COR-L47 (cell line): ENCODE measurements at regions not wholly inside any gene's neighbourhood (a gene's known extent, or its start where the extent isn't known, plus 50 kb on each side); places are given as distances from the start of the nearest gene placed in this dataset.
A peak's percentile ranks its signal among the peaks of the same experiment; 100 is the strongest.

ENCODE experiments used
- DNase-seq: peaks from one replicate; lab custom pipeline; 2025; lab: John Stamatoyannopoulos, UW

DNA sequence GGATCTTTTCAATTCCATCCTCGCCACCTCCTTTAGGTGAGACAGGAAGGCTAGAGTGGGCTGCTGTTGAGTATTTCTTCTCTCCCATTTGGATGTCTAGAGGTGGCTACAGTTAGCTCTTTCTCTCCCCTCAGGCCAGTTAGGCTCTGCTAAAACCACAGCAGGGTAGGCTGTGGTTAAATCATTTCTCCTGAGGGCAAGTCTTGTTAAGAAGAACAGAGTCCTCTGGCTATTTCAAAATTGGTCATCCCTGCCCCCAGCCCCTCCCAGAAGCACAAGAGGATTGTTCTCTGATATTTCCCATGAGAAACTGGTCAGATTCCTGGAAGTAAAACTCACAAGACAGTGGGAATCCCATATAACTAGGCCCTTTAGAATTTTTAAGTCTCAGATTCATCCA, 1359.5 kb downstream of the TECRL start:
- no peak for DNase-seq

DNA sequence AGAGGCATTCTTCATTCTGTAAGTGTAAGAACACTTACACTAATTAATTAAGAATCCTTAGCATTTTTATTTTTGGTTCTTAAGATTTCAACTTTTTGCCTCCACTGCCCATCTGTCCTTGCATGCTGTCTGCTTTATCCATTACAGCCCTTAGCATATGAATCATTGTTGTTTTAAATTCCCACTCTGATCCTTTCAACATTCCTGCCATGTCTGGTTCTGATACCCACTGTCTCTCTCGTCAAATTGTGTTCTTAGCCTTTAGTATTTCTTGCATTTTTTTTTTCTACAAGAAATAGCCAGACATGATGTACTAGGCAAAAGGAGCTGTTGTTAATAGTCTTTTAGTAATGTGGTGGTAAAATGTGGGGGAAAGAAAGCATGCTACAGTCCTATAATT, 1360.0 kb downstream of the TECRL start:
- DNase-seq, result no peak

DNA sequence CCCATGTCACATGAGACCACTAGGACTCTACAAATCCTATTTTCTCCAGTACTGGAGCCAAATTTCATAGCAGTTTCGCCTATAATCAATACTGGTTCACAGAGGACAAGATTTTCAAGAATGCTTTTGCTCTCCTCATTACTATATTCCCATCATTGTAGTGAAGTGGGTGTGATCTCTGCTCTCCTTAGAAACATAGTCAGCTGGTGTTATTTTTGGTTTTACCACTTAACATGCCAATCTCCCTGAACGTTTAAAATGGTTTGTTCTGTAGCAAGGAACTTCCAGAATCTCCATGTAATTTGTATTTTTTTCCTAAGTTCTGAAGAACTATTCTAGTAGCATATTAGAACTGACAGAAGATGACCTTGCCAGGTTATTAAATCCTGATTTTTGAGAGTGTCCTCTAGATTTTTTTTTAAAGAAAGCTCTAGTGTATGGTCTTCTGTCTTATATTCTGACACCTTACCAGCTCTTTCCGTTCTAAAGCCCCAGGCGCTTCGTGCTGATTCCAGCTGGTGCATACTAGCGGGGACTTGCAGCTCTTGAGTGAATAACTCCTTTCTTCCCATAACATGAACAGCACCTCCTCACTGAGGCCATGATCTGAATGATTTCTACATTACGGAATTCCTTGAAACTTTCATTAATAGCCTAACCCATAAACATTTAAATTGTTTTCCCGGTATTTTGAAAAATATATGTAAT, 1372.9 kb downstream of the TECRL start:
- no peak for DNase-seq

DNA sequence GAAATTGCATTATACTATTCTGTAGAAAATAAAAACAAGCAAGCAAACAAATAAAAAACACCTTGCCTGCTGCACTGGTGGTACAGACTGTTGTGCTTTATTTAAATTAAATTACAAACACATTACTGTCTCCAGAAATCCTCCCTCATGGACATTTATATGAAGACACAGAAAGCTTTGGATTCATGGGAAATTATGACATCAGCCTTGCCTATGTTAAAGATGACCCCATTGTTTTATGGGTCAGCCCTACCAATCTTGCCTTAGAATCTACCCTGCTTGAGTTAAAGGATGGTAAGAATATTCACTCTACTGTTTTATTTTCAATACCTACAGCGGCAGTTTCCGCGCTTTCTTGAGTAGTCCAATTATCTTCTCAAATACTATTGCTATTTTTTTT, 1379.9 kb downstream of the TECRL start:
- DNase-seq, result no peak

DNA sequence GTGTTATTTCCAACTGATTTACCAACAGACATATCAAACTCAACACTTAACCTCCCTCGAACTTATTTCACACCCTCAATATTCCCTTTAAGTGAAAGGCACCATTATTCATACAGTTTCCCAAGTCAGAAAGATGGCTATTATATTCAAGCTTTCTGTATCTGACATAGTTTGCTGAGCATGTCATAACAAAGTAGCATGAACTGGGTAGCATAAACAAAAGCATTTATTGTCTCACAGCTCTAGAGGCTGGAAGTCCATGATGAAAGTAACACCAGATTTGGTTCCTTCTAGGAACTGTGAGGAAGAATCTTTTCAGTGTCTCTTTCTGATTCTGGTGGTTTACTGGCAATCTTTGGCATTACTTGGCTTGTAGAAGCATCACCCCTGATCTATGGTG, 1388.6 kb downstream of the TECRL start:
- DNase-seq, result no peak

DNA sequence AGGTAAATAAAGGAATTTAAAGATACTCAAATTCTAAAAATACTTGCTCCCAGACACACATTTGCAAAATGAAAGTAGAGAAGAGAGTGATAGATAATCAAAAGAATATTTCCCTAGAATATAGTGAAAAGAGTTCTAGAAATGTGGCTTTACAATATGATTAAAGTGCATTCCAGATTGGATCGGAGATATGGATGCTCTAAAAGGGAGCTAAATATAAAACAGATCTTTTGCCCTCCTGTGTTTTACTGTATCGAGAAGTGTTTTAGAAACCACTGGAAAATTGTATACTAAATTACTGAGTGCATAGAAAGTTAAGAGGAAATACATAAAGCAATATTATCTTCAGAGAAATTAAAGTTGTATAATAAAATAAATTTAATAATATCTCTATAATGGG, 1392.0 kb downstream of the TECRL start:
- DNase-seq, result no peak

DNA sequence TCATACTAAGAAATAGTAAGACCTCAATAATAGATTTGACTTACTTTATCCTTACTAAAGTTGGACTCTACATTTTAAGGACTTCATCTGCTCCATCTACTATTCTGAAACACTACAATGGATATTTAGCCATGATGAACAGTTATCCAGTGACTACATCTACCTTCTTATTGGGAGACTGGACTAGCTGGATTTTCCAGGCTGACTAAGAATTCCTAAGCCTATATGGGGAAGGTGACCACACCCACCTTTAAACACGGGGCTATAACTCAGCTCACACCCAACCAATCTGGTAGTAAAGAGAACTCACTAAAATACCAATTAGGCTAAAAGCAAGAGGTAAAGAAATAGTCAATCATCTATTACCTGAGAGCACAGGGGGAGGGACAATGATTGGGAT, 1438.4 kb downstream of the TECRL start:
- DNase-seq, result no peak

DNA sequence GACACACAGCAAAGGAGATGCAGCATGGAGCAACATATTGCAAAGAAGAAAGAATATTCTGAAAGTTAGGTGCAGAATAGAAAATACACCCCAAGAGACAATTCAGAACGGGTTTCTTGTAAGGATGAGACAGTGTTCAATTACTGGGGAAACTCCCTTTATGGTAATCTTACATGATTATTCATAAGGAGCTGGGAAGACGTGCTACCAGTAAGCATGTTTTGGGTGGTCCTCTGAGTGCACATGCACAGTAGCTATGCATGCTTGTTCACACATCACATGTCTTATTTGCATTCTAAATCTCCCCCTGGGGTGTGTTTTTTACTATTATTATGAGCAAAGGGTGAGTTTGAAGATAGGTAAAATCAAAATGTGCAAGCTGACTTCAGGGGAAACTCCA, 1448.8 kb downstream of the TECRL start:
- DNase-seq, result no peak

DNA sequence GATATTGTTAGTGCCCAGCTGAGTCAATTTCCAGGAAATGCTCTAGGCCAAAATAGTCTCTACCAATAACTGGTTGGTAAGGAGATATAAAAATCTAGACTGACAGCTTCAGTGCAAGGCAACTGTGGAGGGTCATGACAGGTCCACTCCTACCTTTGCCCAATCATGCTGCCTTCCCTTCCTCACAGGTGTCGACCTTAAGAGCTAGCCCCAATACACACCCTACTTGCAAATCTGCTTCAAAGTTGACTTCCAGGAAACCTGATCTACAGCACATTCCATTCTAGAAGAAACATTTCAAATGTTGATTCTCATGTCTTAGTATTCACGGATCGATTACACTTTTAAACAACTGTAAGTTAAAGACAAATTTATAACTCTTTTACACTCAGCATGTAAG, 1455.5 kb downstream of the TECRL start:
- DNase-seq, result no peak

DNA sequence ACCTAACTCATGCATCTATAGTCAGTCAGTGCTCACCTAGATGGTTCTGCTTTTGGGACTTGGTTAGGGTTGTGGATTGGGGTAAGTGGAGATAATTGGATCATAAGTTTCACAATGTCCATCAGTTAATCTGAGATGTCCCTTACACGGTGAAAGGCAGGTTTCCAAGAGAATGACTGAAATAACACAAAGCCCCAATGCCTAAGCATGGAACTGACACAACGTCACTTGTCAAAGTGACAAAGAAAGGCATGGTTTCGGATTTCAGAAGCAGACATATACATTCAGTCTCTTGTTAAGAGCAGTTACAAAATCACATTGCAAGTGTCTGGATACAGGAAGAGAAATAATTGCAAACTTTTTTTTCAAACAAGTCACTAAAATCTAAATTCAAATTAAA, 1456.9 kb downstream of the TECRL start:
- no peak for DNase-seq

DNA sequence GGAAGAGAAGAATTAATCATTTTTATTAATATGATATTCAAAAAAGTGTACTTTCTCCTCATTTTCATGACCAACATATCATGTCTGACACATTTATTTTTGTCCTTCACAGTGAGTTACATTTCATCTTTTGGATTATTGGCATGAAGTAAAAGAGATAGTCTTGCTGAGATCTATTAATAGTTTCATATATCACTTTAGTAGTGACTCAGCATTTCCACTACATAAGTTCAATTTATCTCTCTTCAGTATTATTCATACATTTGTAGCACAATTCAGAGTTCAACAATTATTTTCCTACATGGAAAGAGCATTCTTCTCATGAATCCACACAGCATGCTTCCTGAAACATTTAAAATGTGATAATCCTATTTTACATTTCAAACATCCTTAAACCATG, 1461.1 kb downstream of the TECRL start:
- no peak for DNase-seq

DNA sequence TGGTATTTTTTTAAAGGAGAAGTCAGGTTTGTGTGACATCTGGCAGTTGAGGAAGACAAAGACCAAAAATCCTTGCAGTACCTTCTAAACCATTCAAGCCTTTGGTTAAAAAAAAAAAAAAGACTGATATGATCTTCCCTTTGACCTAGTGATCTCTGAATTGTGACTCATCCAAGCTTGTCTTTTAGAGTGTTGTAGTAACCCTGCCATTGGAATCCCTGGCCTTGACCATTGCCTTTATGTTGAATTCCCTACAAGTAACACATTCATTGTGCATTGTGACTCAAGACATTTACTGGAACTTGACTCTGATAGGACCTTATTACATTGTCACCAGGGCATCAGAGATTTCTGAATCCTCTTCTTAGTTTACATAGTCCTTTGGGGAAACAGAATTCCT, 1469.0 kb downstream of the TECRL start:
- no peak for DNase-seq

DNA sequence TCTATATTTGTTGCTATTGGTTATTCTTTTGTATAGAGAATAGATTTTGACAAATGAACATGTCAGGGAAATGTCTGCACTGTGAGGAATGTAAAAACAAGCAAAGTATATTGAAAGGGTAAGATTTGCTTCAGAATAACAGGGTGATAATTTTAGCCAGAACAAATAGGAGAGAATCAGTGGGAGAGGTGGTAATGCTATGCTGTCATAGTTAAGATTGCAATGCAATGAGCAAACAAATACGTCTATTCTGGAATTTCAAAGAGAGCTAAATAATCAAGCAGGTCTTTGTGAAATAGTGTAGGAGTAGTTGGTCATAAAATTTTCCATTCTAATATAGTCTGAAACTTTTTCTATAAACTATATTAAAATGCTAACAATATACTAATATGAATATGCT, 1478.4 kb downstream of the TECRL start:
- DNase-seq, result no peak

DNA sequence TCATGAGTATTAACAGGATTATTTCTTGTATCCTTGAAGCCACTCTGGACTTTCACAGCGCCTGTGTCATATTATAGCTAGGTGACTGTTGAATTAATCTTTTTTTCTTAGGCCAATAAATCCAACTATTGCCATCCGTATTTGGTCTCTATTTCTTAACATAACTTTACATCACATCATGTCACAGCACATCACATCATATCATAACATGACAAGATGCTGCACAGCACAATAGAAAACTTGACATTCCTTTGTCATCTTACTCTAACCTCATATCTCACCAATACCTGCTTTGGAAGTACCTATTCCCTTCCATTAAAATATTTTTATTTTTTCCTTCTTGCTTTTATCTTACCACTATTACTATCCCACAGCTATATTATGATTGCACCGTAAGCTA, 1480.8 kb downstream of the TECRL start:
- DNase-seq, result no peak

DNA sequence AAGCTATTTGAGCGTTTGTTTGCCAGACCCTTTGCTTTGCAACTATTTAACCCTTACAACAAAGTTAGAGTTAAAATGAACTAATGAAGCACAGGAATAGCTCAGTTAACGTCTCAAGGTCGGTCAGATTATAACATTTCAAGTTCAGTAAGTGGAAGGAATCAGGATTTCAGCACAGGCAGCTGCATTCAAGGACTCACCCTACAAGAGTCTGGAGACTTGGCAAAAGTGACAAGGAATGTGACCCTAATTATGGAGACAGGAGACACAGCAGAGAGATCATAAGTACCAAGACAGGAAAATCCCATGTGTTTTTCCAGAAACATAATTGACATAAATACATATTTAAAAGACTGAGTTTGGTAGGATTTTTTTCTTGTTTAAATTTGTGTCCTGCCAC, 1481.7 kb downstream of the TECRL start:
- no peak for DNase-seq

DNA sequence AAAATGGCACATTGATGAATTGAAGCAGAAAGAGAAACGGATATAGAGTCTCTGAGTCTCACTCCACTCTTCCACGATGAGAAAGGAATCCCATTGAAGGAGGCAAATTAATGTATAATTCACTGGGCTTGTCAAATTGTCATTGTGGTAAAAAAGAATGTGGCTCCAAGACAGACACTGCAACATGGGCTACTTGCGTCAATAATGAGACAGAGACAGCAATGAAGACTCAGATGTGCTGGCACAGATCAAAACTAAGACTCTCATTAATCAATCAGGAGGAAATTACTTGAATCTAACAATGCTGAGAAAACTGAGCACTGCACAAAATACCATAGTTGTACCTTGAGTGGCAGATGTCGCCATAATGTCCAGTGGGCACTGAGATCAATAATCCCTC, 1485.5 kb downstream of the TECRL start:
- no peak for DNase-seq

DNA sequence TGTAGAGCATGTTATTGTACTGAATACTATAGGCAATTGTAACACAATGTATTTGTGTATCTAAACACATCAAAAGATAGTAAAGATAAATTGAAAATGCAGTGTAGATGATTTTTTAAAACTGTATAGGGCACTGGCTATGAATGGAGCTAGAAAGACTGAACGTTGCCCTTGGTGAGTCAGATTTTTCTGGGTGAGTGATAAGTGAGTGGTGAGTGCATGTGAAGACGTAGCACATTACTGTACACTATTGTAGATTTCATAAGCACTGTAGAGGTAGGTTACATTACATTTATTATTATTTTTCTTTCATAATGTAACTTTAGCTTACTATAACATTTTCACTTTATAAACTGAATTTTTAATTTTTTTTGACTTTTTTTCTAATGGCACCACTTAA, 1491.6 kb downstream of the TECRL start:
- DNase-seq, result no peak

DNA sequence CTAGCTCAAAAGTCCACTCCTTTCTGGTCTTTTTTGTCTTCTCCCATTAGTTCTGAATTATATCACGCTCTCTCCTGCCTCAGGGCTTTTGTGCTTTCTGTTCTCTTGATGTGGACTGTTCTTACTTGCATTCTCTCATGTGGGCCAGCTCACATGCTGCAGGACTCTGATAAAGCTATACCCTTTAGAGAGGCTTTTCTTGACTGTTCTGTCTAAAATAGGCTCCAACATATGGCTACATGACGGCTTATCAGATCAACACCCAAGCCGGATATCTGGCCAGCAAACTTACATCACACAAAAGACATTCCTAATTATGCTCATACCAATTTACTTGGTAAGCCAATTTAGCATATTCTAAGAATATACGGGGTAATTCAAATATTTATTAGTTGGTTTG, 1494.5 kb downstream of the TECRL start:
- no peak for DNase-seq

DNA sequence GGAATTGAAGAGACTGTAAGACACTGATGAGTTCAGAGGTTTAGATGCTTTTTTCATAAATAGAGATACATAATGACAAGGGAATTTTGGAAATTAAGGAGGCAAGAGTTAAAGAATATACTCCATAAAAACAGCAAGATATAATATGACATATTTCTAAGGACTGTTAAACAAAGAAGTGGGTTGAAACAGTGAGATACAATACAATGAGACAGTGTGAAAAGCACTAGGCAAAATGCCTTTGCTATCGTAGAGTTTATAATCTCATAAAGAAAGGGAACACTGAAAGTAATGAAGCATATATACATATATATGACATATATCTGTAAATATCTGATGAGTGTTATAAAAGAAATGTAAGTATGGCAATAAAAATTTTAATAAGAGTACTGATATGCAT, 1496.2 kb downstream of the TECRL start:
- no peak for DNase-seq

DNA sequence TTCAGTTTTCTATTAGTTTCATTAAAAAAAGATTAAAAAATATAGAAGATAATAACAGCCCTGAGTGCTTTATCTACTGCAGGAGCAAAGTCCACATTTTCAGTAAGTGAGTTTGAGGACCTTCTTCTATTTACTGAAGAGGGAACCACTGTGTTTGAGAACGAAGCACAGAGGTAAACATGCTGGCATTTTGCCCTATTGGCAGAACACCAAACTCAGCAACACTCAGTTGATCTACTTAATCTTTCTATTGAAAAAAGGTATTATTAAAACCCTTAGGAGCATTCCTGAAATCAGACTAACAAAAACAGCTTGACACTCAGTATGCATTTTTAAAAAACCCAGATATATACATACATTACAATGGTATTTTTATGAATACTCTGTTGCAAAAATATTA, 1496.7 kb downstream of the TECRL start:
- peak; percentile 83 for DNase-seq

DNA sequence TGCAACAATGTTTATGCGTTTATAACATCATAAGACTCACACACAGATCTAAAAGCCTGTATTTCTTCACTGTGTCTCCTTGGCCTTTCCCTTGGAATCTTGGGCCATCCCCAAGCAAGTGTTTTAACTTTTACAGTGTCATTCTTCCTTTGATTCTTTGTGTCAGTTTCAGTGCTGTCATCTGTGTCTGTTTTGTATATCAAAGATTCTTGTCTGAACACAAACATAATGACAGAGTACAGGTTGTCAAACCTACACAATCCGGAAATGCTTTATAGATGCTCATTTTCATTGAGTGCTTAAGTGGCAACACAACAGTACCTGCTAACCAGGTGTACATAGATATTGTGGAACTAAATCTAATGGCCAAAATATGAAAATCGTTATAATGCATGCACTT, 1500.0 kb downstream of the TECRL start:
- no peak for DNase-seq

DNA sequence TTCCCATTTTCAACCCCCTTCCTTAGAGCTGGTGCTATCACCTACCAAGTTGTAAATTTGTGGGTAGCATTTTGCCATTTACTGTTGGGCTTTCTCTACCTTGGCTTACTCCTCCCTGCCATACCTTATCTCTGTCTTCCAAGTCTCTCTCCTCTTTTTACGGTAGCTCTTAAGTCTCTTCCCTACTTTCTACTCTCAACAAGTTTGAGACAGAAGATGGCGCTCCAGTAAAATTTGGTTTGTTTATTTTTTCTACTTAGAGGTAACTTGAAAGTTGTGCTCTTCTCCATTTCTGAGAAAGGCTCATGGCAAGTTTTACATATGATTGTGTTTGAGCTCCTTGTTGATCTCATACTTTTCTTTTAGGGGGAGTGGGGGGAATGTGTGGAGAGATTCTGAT, 1508.1 kb downstream of the TECRL start:
- no peak for DNase-seq

DNA sequence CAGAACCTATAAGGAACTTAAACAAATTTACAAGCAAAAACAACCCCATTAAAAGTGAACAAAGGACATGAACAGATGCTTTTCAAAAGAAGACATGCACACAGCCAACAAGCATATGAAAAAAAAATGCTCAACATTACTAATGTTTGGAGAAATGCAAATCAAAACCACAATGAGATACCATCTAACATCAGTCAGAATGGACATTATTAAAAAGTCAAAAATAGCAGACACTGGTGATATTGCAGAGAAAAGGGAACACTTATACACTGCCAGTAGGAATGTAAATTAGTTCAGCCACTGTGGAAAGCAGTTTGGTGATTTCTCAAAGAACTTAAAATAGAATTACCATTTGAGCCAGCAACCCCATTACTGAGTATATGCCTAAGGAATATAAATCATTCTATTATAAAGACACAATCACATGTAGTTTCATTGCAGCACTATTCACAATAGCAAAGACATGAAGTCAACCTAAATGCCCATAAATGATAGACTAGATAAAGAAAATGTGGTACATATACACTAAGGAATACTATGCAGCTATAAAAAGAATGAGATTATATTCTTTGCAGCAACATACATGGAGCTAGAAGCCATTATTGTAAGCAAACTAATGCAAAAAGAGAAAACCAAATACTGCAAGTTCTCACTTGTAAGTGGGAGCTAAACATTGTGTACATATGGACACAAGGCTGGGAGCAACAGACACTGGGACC, 1509.4 kb downstream of the TECRL start:
- no peak for DNase-seq

DNA sequence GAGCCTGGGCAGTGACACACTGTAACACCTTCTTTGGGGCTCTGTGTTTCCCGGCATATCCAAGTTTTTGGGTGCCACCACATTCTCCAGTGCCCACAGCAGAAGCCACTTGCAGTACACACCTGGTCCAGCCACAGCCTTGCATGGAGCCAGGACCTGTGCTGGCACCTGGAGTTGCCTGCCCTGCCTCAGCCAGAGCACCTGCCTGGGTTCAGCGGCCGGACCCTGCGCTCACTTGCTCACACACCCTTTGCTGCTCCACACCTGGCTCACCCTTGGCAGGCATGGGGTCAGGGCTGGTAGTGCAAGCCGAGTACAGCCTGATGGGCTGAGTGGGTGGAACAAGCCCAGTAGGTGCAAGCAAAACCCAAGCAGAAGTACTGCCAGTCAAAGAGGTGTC, 1511.1 kb downstream of the TECRL start:
- no peak for DNase-seq
